SK-N-SH (cell line): ENCODE measurements at regions not wholly inside any gene's neighbourhood (a gene's known extent, or its start where the extent isn't known, plus 50 kb on each side); places are given as distances from the start of the nearest gene placed in this dataset.
A peak's percentile ranks its signal among the peaks of the same experiment; 100 is the strongest.

Source experiments
- CTCF ChIA-PET: fragments of 300-600, 350-600 bp; formaldehyde crosslinking; extraction: SDS; loops from one replicate; lab custom pipeline; 2021; lab: Yijun Ruan, JAX
- POLR2A ChIA-PET: fragments of 350-600 bp; sonication (Branson Sonifier 250); formaldehyde crosslinking; extraction: SDS; loops from one replicate; lab custom pipeline; 2020; ENCODE audit warnings: antibody characterized with exemption, inconsistent platforms; lab: Yijun Ruan, JAX
- DNase-seq: peaks from one replicate; pipeline ENCODE4 v3.0.0; 2012
- H2AFZ ChIP-seq: fragments of 200-600 bp; sonication (generic); 2 replicates; pipeline ENCODE4 v1.8.1; 2016; ENCODE audit warnings: antibody characterized with exemption, mild to moderate bottlenecking, low read depth
- H3F3A ChIP-seq: fragments of 200-600 bp; sonication (generic); replicated peaks from 2 replicates; pipeline ENCODE3; 2016; ENCODE audit warnings: antibody characterized with exemption, mild to moderate bottlenecking; ENCODE audit not compliant: insufficient read depth
- H3K27ac ChIP-seq, 2 experiments: fragments of 200-500 bp in 1 of 2; fragments of 200-600 bp in 1 of 2; sonication (Bioruptor generic) in 1 of 2; sonication (generic), shearing (Covaris generic) in 1 of 2; 2 replicates each; pipeline versions ENCODE4 v1.5.1 to v1.6.1; 2014 to 2016; ENCODE audit warnings: low read depth in 2 of 2, inconsistent platforms in 1 of 2, low read length in 1 of 2, mild to moderate bottlenecking in 1 of 2, mixed read lengths in 1 of 2
- H3K27me3 ChIP-seq: fragments of 200-600 bp; sonication (generic), shearing (Covaris generic); 2 replicates; pipeline ENCODE4 v1.6.1; 2016; ENCODE audit warnings: mixed run types; ENCODE audit not compliant: insufficient read depth
- H3K36me3 ChIP-seq, 2 experiments: fragments of 200-500 bp in 1 of 2; fragments of 200-600 bp in 1 of 2; sonication (Bioruptor generic) in 1 of 2; sonication (generic) in 1 of 2; replicated peaks in 1 of 2; 2 replicates each; pipeline versions ENCODE3 to v1.5.1; 2014 to 2016; ENCODE audit warnings: low read length in 1 of 2, mild to moderate bottlenecking in 1 of 2; ENCODE audit not compliant: insufficient read depth in 2 of 2, control insufficient read depth in 1 of 2
- H3K4me1 ChIP-seq, 2 experiments: fragments of 200-500 bp in 1 of 2; fragments of 200-600 bp in 1 of 2; sonication (Bioruptor generic) in 1 of 2; sonication (generic), shearing (Covaris generic) in 1 of 2; 2 replicates each; pipeline versions ENCODE4 v1.5.1 to v1.6.1; 2014 to 2016; ENCODE audit warnings: low read depth in 1 of 2, low read length in 1 of 2, mixed run types in 1 of 2; ENCODE audit not compliant: insufficient read depth in 2 of 2, control insufficient read depth in 1 of 2
- H3K4me2 ChIP-seq: fragments of 200-600 bp; sonication (generic), shearing (Covaris generic); 2 replicates; pipeline ENCODE4 v1.6.1; 2017; ENCODE audit warnings: mixed run types
- H3K4me3 ChIP-seq, 2 experiments: fragments of 200-500 bp in 1 of 2; fragments of 200-600 bp in 1 of 2; sonication (Bioruptor generic) in 1 of 2; sonication (generic), shearing (Covaris generic) in 1 of 2; 2 replicates each; pipeline versions ENCODE4 v1.5.1 to v1.8.1; 2014 to 2016; ENCODE audit warnings: low read depth in 2 of 2, inconsistent platforms in 1 of 2, low read length in 1 of 2, mild to moderate bottlenecking in 1 of 2, mixed read lengths in 1 of 2, moderate library complexity in 1 of 2
- H3K79me2 ChIP-seq: fragments of 200-600 bp; sonication (generic); 2 replicates; pipeline ENCODE4 v1.8.1; 2017; ENCODE audit warnings: mild to moderate bottlenecking; ENCODE audit not compliant: insufficient read depth
- H3K9ac ChIP-seq: fragments of 200-600 bp; sonication (generic); 2 replicates; pipeline ENCODE4 v1.6.1; 2017; ENCODE audit warnings: mixed run types
- H3K9me2 ChIP-seq: fragments of 200-600 bp; sonication (generic); 2 replicates; pipeline ENCODE4 v1.6.1; 2017; ENCODE audit warnings: mixed run types
- H3K9me3 ChIP-seq: fragments of 200-600 bp; sonication (generic); 2 replicates; pipeline ENCODE4 v1.6.1; 2017; ENCODE audit warnings: mixed run types, mild to moderate bottlenecking, moderate library complexity
- H4K20me1 ChIP-seq: fragments of 200-600 bp; sonication (generic); 2 replicates; pipeline ENCODE4 v1.6.1; 2017; ENCODE audit warnings: mild to moderate bottlenecking, mixed run types; ENCODE audit not compliant: insufficient read depth
- EP300 ChIP-seq, 2 experiments: IDR thresholded peaks; 2 replicates each; pipeline versions ENCODE4 v1.4.0 to v1.6.1; 2012; ENCODE audit warnings: borderline replicate concordance in 1 of 2, low read depth in 1 of 2, low read length in 1 of 2
- EZH2phosphoT487 ChIP-seq: fragments of 200-600 bp; sonication (generic); IDR thresholded peaks from 2 replicates; pipeline ENCODE4 v1.6.1; 2017; ENCODE audit warnings: low read depth, mixed run types, mild to moderate bottlenecking, antibody characterized with exemption, moderate library complexity, borderline replicate concordance
- FOSL2 ChIP-seq: IDR thresholded peaks from 2 replicates; pipeline ENCODE4 v1.4.0; 2012; ENCODE audit warnings: low read depth, mild to moderate bottlenecking, moderate library complexity, borderline replicate concordance
- GATA2 ChIP-seq: sonication (generic); formaldehyde crosslinking; IDR thresholded peaks from 2 replicates; pipeline ENCODE4 v1.5.0; 2020; ENCODE audit warnings: mild to moderate bottlenecking, missing genetic modification reagents
- JUND ChIP-seq: IDR thresholded peaks from 2 replicates; pipeline ENCODE4 v1.4.0; 2012
- MAX ChIP-seq: IDR thresholded peaks from 2 replicates; pipeline ENCODE4 v1.4.0; 2012; ENCODE audit warnings: low read depth
- POLR2AphosphoS5 ChIP-seq: IDR thresholded peaks from 2 replicates; pipeline ENCODE4 v1.6.1; 2012; ENCODE audit warnings: low read depth, low read length
- REST ChIP-seq: IDR thresholded peaks from 2 replicates; pipeline ENCODE4 v1.6.1; 2012; ENCODE audit warnings: mild to moderate bottlenecking, low read depth, low read length, moderate library complexity
- SIN3A ChIP-seq: IDR thresholded peaks from 2 replicates; pipeline ENCODE4 v1.6.1; 2012; ENCODE audit warnings: low read depth, mild to moderate bottlenecking, low read length, moderate library complexity, borderline replicate concordance
- TCF12 ChIP-seq: IDR thresholded peaks from 2 replicates; pipeline ENCODE4 v1.4.0; 2012
- TEAD4 ChIP-seq: IDR thresholded peaks from 2 replicates; pipeline ENCODE4 v1.4.0; 2012; ENCODE audit warnings: mild to moderate bottlenecking, borderline replicate concordance; ENCODE audit not compliant: insufficient read depth
- WGBS: methylation state at CpG from one replicate; pipeline ENCODE4 v1.1.6; 2017; ENCODE audit warnings: low lambda C conversion rate; 5-methylcytosine and 5-hydroxymethylcytosine counted together

- peak overlapping the region; percentile 29 to 62; a peak in 3 of 4 replicates for H3K27ac ChIP-seq
- peaks cover 0 to 24% of the 10 kb centered on the region in 2 experiments; a peak in 2 of 4 replicates for H3K4me1 ChIP-seq
- peaks cover 21% of the 10 kb centered on the region for H3F3A ChIP-seq
- no peaks in the 10 kb centered on the region for H3K36me3 ChIP-seq
- no peaks in the 10 kb centered on the region; the same call in 1 of the 2 replicates for H3K9me3 ChIP-seq
- no peaks in the 10 kb centered on the region for H3K9me2 ChIP-seq
- ChIA-PET CTCF (no interaction called here), POLR2A (no interaction called here)
- H3K4me2 ChIP-seq: peak overlapping the region; percentile 18; the same call in 1 of the 2 replicates
- no peak for DNase-seq
- no peak overlapping the region for H3K4me3 ChIP-seq
- no peak overlapping the region for H3K9ac ChIP-seq
- peak overlapping the region; percentile 1; the same call in 1 of the 2 replicates for H2AFZ ChIP-seq
- H3K79me2 ChIP-seq: no peaks in the 10 kb centered on the region
- TF ChIP-seq POLR2AphosphoS5 (peak; percentile 26; the same call in 1 of the 2 replicates), FOSL2 (peak; percentile 88), SIN3A (no peak), JUND (peak; percentile 94), TEAD4 (peak; percentile 89; the same call in 1 of the 2 replicates), TCF12 (peak; percentile 60), REST (no peak), MAX (0 out of 2 replicates have a peak, but pooled peaks have one; percentile 31), EZH2phosphoT487 (no peak), EP300 (IDR thresholded peaks at IDR 0.05; ENCODE audit: borderline replicate concordance in 1 of 2, low read depth in 1 of 2, low read length in 1 of 2) (peak in 1 of 2 experiments; percentile 70; a peak in 2 of 4 replicates)
- TF ChIP-seq, all 33 proteins: peak for 7
- Histone ChIP-seq H4K20me1 (no peaks in the 10 kb centered on the region), H3K27me3 (no peaks in the 10 kb centered on the region)
- WGBS: 0% methylated on average over 1 of the region's 1 CpG
Measured at GRCh38 chr2:226583715-226584114, 215.9 kb downstream of the IRS1 start.

GRCh38 chr2:226581661-226582060 is 218.0 kb downstream of the IRS1 start:
- Histone ChIP-seq H3K9me3 (no peaks in the 10 kb centered on the region), H3F3A (peaks cover 21% of the 10 kb centered on the region), H3K4me1 (peaks cover 0 to 24% of the 10 kb centered on the region in 2 experiments; a peak in 2 of 4 replicates), H3K27ac (no peak overlapping the region), H3K9ac (no peak overlapping the region), H3K4me3 (no peak overlapping the region), H3K79me2 (no peaks in the 10 kb centered on the region), H4K20me1 (no peaks in the 10 kb centered on the region), H3K4me2 (no peak overlapping the region), H2AFZ (peak overlapping the region; percentile 66; the same call in 1 of the 2 replicates)
- ChIA-PET CTCF (no interaction called here), POLR2A (no interaction called here)
- 59% methylated on average over 4 of the region's 4 CpGs for WGBS
- no peak for DNase-seq
- TF ChIP-seq GATA2 (CRISPR knock-in tag): no peak
- no peak for TF ChIP-seq POLR2AphosphoS5
- TF ChIP-seq, all 33 proteins: peak for 0
- no peaks in the 10 kb centered on the region for H3K27me3 ChIP-seq
- H3K36me3 ChIP-seq: no peaks in the 10 kb centered on the region
- no peaks in the 10 kb centered on the region for H3K9me2 ChIP-seq
